ENCODE measurements at regions not wholly inside any gene's neighbourhood (a gene's known extent, or its start where the extent isn't known, plus 50 kb on each side); places are given as distances from the start of the nearest gene placed in this dataset.

- Histone ChIP-seq H3K27me3 (no peaks in the 10 kb centered on the region), H3K36me3 (no peaks in the 10 kb centered on the region), H3K4me1 (no peaks in the 10 kb centered on the region), H3K27ac (no peak overlapping the region), H3K4me3 (no peak overlapping the region), H3K9me3 (no peaks in the 10 kb centered on the region)
- DNase-seq (ENCODE audit: low spot score in 2 of 2), result no peak
- 65 to 66% methylated on average over 4 of the region's 4 CpGs for WGBS, 2 donors
- TF ChIP-seq EP300 (IDR thresholded peaks at IDR 0.05) (no peak), POLR2A (IDR thresholded peaks at IDR 0.05) (no peak), CTCF (IDR thresholded peaks at IDR 0.05) (no peak)
Measured at GRCh38 chr13:61136093-61136492, 279.6 kb downstream of the PCDH20 start.

GRCh38 chr13:61135583-61135982, 280.1 kb downstream of the PCDH20 start:
- Histone ChIP-seq H3K9me3 (no peaks in the 10 kb centered on the region), H3K4me1 (no peaks in the 10 kb centered on the region), H3K36me3 (no peaks in the 10 kb centered on the region), H3K27ac (no peak overlapping the region), H3K27me3 (no peaks in the 10 kb centered on the region), H3K4me3 (no peak overlapping the region)
- DNase-seq (ENCODE audit: low spot score in 2 of 2), result no peak
- 92 to 98% methylated on average over 2 of the region's 2 CpGs for WGBS, 2 donors
- TF ChIP-seq CTCF (IDR thresholded peaks at IDR 0.05), result no peak
- no peak for TF ChIP-seq POLR2A (IDR thresholded peaks at IDR 0.05)
- TF ChIP-seq EP300 (IDR thresholded peaks at IDR 0.05), result no peak

GRCh38 chr13:61128850-61129645, 286.6 kb downstream of the PCDH20 start:
- H3K9me3 ChIP-seq, result no peaks in the 10 kb centered on the region
- DNase-seq (ENCODE audit: low spot score in 2 of 2), result no peak
- H3K27ac ChIP-seq, result no peak overlapping the region
- H3K4me3 ChIP-seq, result no peak overlapping the region
- no peaks in the 10 kb centered on the region for H3K36me3 ChIP-seq
- 17 to 32% methylated on average over 2 of the region's 2 CpGs for WGBS, 2 donors
- no peaks in the 10 kb centered on the region for H3K4me1 ChIP-seq
- TF ChIP-seq EP300 (IDR thresholded peaks at IDR 0.05) (no peak), CTCF (IDR thresholded peaks at IDR 0.05) (no peak), POLR2A (IDR thresholded peaks at IDR 0.05) (no peak)
- no peaks in the 10 kb centered on the region for H3K27me3 ChIP-seq

GRCh38 chr13:61123538-61124289, 291.9 kb downstream of the PCDH20 start:
- no peak for DNase-seq (ENCODE audit: low spot score in 2 of 2)
- Histone ChIP-seq H3K4me1 (no peaks in the 10 kb centered on the region), H3K4me3 (no peak overlapping the region), H3K36me3 (no peaks in the 10 kb centered on the region), H3K27ac (no peak overlapping the region), H3K27me3 (no peaks in the 10 kb centered on the region), H3K9me3 (no peaks in the 10 kb centered on the region)
- no peak for TF ChIP-seq EP300 (IDR thresholded peaks at IDR 0.05)
- WGBS, 2 donors, result 83 to 85% methylated on average over 5 of the region's 5 CpGs

- no peaks in the 10 kb centered on the region for H3K4me1 ChIP-seq
- WGBS, 2 donors, result 89 to 100% methylated on average over 3 of the region's 3 CpGs
- no peak overlapping the region for H3K4me3 ChIP-seq
- DNase-seq (ENCODE audit: low spot score in 2 of 2), result no peak
- no peak overlapping the region for H3K27ac ChIP-seq
- H3K9me3 ChIP-seq, result peaks cover 0 to 16% (median 0%) of the 10 kb centered on the region in 4 donors
- no peaks in the 10 kb centered on the region for H3K27me3 ChIP-seq
- TF ChIP-seq POLR2A (IDR thresholded peaks at IDR 0.05), result no peak
- TF ChIP-seq EP300 (IDR thresholded peaks at IDR 0.05), result no peak
- TF ChIP-seq CTCF (IDR thresholded peaks at IDR 0.05), result no peak
- no peaks in the 10 kb centered on the region for H3K36me3 ChIP-seq
Measured at GRCh38 chr13:61113140-61113658, 302.4 kb downstream of the PCDH20 start.

Measured in tibial nerve (tissue), 4 donors.